ENCODE measurements at regions not wholly inside any gene's neighbourhood (a gene's known extent, or its start where the extent isn't known, plus 50 kb on each side); places are given as distances from the start of the nearest gene placed in this dataset.

DNA sequence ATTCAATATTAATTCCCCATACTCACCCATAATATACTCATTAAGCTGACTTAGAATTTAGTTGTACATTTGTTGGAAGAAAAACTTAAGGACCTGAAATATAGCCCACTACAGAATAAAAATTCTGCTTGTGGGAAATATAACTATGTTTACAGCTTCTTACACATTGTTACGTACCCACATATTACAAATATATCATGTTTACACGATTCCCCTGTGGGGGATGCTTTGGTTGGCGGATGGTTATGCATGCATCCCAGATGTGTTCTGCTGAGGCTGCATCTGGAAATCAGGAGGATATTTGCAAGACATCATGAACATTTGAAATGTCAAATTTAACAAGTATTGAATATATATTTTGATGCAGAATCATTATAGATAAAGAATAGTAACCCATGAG is 79.5 kb upstream of the KL start:
- Histone ChIP-seq H3K4me1 (no peaks in the 10 kb centered on the region), H3K4me3 (no peak overlapping the region), H3K27me3 (no peaks in the 10 kb centered on the region), H3K9me3 (no peaks in the 10 kb centered on the region), H3K36me3 (no peaks in the 10 kb centered on the region), H3K27ac (no peak overlapping the region)
- intact Hi-C loops (cut with DNase I; ENCODE audit: low total_unique reads), result no loop called here
- in situ Hi-C loops (cut with MboI; ENCODE audit: low pct_ligation_motif_present in 1 of 4, low pct_unique_long_range_greater_than_20kb in 1 of 4, low sequenced_read_pairs in 3 of 4), result no loop called here
- TF ChIP-seq EP300 (IDR thresholded peaks at IDR 0.05; ENCODE audit: low read depth), result no peak
- TF ChIP-seq, protein P1, sequence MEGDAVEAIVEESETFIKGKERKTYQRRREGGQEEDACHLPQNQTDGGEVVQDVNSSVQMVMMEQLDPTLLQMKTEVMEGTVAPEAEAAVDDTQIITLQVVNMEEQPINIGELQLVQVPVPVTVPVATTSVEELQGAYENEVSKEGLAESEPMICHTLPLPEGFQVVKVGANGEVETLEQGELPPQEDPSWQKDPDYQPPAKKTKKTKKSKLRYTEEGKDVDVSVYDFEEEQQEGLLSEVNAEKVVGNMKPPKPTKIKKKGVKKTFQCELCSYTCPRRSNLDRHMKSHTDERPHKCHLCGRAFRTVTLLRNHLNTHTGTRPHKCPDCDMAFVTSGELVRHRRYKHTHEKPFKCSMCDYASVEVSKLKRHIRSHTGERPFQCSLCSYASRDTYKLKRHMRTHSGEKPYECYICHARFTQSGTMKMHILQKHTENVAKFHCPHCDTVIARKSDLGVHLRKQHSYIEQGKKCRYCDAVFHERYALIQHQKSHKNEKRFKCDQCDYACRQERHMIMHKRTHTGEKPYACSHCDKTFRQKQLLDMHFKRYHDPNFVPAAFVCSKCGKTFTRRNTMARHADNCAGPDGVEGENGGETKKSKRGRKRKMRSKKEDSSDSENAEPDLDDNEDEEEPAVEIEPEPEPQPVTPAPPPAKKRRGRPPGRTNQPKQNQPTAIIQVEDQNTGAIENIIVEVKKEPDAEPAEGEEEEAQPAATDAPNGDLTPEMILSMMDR (IDR thresholded peaks at IDR 0.05), result no peak
- TF ChIP-seq POLR2A (IDR thresholded peaks at IDR 0.05), result no peak
- TF ChIP-seq POLR2AphosphoS5 (IDR thresholded peaks at IDR 0.05), result no peak
- 91 to 93% methylated on average over 3 of the region's 3 CpGs for WGBS, 2 donors (ENCODE audit: low coverage in 1 of 2)
- DNase-seq, result no peak

DNA sequence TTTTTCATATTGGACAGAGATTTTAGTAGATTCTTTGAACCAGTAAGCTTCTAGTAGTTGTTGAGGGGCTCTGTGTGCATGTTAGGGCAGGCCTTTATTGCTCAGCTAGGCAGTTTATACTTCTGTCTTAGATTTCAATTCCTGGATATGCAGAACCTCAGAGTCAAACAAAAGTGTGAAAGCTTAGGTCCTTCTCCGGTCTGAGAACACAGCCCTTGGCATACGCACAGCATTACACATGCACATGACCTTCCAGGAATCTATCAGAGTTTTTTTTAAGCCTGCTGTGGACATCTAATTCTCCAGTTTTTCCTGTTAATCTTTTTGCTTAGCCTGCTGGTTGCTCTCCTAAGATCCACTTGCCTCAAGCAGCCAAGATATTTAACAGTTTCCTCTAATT is 77.9 kb upstream of the KL start:
- TF ChIP-seq POLR2AphosphoS5 (IDR thresholded peaks at IDR 0.05) (no peak), POLR2A (IDR thresholded peaks at IDR 0.05) (no peak), EP300 (IDR thresholded peaks at IDR 0.05; ENCODE audit: low read depth) (no peak)
- TF ChIP-seq, protein P1 (IDR thresholded peaks at IDR 0.05), result no peak
- H3K27me3 ChIP-seq, result no peaks in the 10 kb centered on the region
- in situ Hi-C loops (cut with MboI; ENCODE audit: low pct_ligation_motif_present in 1 of 4, low pct_unique_long_range_greater_than_20kb in 1 of 4, low sequenced_read_pairs in 3 of 4) (no loop called here), intact Hi-C loops (cut with DNase I; ENCODE audit: low total_unique reads) (no loop called here)
- H3K27ac ChIP-seq, result no peak overlapping the region
- WGBS, 2 donors (ENCODE audit: low coverage in 1 of 2), result 88 to 89% methylated on average over 2 of the region's 2 CpGs
- H3K9me3 ChIP-seq, result no peaks in the 10 kb centered on the region
- DNase-seq, result no peak
- H3K4me1 ChIP-seq, result no peaks in the 10 kb centered on the region
- no peak overlapping the region for H3K4me3 ChIP-seq
- no peaks in the 10 kb centered on the region for H3K36me3 ChIP-seq

- DNase-seq, result no peak
- H3K27me3 ChIP-seq, result no peaks in the 10 kb centered on the region
- TF ChIP-seq, protein P1 (IDR thresholded peaks at IDR 0.05), result no peak
- TF ChIP-seq EP300 (IDR thresholded peaks at IDR 0.05; ENCODE audit: low read depth), result no peak
- no peak for TF ChIP-seq POLR2A (IDR thresholded peaks at IDR 0.05)
- no peak for TF ChIP-seq POLR2AphosphoS5 (IDR thresholded peaks at IDR 0.05)
- intact Hi-C loops (cut with DNase I; ENCODE audit: low total_unique reads), result no loop called here
- H3K36me3 ChIP-seq, result no peaks in the 10 kb centered on the region
- H3K27ac ChIP-seq, result no peak overlapping the region
- in situ Hi-C loops (cut with MboI; ENCODE audit: low pct_ligation_motif_present in 1 of 4, low pct_unique_long_range_greater_than_20kb in 1 of 4, low sequenced_read_pairs in 3 of 4), result no loop called here
- H3K4me3 ChIP-seq, result no peak overlapping the region
- whole genome bisulfite sequencing, 2 donors (ENCODE audit: low coverage in 1 of 2), result 83% methylated on average over 2 of the region's 2 CpGs; no CpG with 5 or more reads in 1 of the 2 donors
- H3K4me1 ChIP-seq, result no peaks in the 10 kb centered on the region
- no peaks in the 10 kb centered on the region for H3K9me3 ChIP-seq
Measured at GRCh38 chr13:32938907-32939306, 77.3 kb upstream of the KL start.

DNA sequence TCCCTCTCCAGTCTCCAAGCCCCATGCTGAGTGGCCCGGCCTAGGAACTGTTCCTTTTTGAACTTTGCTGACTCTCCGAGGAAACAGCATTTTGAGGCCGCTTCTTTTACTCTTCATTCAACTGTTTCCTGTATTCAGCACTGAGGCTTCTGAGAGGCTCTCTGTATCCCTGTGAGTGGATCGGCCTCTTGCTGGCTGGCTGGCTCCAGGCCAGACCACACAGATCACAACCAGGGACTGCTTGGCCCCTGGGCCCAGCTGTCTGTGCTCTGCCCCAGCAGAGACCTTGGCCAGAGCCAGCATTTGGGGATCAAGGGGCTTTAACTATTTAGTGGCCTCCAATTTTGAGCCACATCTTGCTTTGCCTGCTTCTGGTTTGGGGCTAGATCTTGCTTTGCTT is 75.6 kb upstream of the KL start:
- Histone ChIP-seq H3K9me3 (no peaks in the 10 kb centered on the region), H3K4me3 (no peak overlapping the region), H3K27ac (peak overlapping the region in 1 of 4 donors; percentile 5), H3K4me1 (no peaks in the 10 kb centered on the region), H3K36me3 (no peaks in the 10 kb centered on the region), H3K27me3 (no peaks in the 10 kb centered on the region)
- intact Hi-C loops (cut with DNase I; ENCODE audit: low total_unique reads), result no loop called here
- in situ Hi-C loops (cut with MboI; ENCODE audit: low pct_ligation_motif_present in 1 of 4, low pct_unique_long_range_greater_than_20kb in 1 of 4, low sequenced_read_pairs in 3 of 4), result no loop called here
- TF ChIP-seq POLR2AphosphoS5 (IDR thresholded peaks at IDR 0.05), result no peak
- no peak for TF ChIP-seq POLR2A (IDR thresholded peaks at IDR 0.05)
- no peak for TF ChIP-seq EP300 (IDR thresholded peaks at IDR 0.05; ENCODE audit: low read depth)
- TF ChIP-seq, protein P1 (IDR thresholded peaks at IDR 0.05), result no peak
- no peak for DNase-seq
- 41 to 43% methylated on average over 3 to 4 of the region's 4 CpGs for WGBS, 2 donors (ENCODE audit: low coverage in 1 of 2)
